ENCODE measurements at regions not wholly inside any gene's neighbourhood (a gene's known extent, or its start where the extent isn't known, plus 50 kb on each side); places are given as distances from the start of the nearest gene placed in this dataset.
A peak's percentile ranks its signal among the peaks of the same experiment; 100 is the strongest.

DNA sequence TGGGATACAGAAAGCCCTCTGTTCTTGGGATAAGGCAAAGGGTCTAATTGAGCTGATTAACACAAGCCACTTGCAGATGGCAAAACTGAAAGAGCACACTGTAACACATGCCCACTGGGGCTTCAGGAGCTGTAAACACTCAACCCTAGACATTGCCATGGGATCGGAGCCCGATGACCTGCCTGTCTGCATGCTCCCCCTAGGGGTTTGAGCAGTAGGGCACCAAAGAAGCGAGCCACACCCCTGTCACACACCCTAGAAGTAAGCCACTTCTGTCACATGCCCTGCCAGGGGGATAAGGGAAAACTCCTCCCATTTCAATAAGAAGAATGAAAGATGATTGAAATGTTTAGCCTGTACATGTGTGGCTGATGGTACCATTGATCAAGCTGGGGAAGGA, 81.3 kb upstream of the IRX6 start:
- no peak for DNase-seq

DNA sequence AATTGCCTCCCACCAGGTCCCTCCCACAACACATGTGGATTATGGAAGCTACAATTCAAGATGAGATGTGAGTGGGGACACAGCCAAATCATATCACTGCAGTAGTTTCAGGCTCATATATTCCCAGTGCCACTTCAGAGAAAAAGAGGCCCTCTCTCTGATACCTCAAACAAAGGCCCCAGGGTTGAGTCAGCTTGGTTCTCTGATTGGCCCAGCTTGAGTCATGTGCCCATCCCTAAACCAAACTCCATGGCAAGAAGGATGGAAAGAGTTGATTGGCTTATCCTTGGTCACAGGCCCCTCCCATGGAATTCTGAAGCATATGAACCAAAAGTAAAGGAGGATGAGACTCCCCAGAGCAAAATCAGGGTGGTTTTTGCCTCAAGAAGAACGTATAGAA, 75.9 kb upstream of the IRX6 start:
- DNase-seq = no peak

DNA sequence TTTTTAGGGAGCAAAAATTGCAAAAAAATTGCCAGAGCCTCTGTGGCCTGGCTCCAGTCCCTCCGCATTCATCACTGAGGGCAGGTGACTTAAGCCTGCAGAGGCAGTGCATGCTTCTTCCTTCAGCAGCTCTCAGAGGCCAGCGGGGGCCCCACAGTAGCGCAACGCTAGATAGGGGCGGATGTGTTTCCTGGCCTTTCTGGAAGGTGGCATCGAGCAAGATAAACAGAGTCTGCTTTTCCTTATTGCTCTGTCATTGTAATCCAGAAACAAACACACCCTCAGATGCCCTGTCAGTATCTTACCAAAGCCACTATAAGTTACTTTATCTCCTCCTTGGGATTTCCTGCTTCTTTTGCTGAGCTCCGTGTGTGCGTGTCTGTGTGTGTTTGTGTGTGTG, 75.5 kb upstream of the IRX6 start:
- DNase-seq = no peak

DNA sequence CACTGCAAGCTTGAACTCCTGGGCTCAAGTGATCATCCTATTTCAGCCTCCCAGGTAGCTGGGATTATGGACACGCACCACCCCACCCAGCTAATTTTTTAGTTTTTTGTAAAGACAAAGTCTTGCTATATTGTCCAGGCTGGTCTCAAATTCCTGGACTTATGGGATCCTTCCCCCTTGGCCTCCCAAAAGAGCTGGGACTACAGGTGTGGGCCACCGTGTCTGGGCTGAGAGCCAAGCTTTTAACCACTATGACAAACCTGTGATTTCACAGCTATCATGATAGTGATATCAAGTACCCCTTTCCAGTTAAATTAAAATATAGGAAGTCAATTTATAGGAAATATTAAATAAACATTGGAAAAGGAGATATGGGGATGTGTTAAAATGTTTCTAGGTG, 74.6 kb upstream of the IRX6 start:
- no peak for DNase-seq

DNA sequence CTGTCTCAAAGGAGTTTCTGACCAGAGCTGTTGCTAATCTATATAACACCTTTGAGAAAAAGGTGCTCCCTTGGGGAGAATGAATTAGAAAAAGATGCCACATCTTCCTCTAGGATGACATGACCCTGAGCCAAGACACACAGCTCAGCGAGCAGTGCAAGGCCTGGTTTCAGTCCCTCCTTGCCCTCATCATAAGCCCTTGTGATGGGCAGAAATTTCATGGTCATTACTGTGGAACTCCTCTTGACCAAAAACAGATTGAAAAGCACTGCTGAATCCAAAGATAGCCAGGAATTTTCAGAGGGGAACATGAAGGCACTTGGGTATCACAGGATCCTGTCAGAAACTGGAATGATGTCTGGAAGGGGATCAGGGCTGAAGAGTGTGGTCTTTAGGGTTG, 74.1 kb upstream of the IRX6 start:
- no peak for DNase-seq

DNA sequence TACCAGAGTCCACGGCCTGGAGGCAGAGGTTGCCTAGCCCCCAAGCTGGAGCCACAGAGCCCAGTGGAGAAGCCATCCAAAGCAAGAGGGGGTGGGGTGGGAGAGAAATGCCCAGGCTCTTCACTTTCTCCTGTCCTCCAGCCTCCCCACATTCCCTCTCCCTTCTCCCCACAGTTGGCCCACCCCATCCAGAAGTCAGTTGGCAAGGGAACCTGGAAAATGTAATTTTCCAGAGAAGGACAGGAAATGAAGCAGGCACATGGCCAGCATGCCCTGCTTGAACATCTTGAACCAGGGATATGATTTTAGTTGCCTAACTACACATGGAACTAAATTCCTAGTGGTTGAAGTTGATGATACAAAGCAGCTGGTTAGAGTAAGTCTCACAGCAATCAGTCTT, 73.3 kb upstream of the IRX6 start:
- no peak for DNase-seq

DNA sequence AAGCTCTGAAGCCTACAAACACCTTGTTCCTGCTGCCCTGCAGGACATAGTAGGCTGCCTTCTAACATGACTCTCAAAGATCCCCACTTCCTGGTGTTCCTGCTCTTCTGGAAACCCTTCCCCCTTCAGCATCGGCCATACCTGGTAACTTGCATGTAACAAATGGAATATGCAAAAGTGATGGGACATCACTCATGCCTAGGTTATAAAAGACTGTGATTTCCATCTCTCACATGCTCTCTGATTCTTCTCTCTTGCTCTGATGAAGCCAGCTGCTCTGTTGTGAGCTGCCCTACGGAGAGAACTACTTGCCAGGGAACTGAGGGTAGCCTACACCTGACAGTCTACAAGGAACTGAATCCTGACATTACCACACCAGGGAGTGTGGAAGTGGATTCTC, 72.9 kb upstream of the IRX6 start:
- DNase-seq = no peak

DNA sequence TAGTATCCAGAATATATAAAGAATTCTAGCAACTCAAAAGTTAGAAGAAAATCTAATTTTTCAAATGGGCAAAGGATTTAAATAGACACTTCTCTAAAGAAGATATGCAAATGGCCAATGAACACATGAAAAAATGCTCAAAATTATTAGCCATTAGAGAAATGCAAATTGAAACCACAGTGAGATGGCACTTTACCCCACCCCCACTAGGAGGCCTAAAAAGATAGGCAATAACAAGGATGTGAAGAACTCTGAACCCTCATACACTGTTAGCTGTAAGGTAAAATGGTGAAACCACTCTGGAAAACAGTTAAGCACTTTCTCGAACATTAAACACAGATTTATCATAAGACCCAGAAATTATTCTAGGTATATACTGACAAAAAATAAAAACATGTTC, 71.4 kb upstream of the IRX6 start:
- no peak for DNase-seq

DNA sequence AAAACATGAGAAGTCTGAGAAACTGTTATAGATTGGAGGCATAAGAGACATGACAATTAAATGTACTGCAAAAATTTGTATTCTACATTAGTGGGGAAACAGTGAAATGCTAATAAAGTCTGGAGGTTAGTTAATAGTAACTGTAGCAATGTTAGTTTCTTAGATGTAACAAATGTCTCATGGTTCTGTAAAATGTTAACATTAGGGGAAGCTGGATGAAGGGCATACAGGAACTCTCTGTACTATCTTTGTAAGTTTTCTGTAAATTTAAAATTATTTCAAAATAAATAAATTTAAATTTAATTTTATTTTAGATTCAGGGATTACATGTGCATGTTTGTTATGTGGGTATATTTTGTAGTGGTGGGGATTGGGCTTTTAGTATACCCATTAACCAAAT, 70.0 kb upstream of the IRX6 start:
- no peak for DNase-seq

DNA sequence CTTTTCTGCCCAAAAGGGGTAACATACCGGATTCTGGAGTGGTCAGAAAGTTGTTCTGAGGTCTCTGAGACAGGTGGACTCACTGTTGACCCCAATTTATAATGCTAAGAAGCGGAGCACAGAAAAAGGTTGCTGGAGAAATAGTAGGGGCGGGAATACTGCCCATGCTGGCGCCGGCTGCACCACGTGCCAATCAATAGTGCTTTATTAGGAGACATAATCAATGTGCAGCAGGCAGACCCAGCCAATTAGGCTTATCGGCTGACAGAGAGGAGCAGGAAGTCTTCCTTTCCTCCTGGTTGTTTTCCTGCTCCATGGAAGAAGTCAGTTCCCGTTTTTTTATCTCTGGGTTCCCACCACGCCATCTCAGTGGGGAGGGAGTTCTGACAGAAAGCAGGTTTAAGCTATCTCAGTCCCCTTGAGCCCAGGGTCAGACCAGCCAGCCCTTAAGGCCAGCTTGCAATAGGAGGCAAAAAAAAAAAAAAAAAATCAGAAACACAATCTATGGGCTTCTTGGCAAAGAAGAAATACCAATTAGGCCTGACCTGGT, 68.2 kb upstream of the IRX6 start:
- DNase-seq = no peak

DNA sequence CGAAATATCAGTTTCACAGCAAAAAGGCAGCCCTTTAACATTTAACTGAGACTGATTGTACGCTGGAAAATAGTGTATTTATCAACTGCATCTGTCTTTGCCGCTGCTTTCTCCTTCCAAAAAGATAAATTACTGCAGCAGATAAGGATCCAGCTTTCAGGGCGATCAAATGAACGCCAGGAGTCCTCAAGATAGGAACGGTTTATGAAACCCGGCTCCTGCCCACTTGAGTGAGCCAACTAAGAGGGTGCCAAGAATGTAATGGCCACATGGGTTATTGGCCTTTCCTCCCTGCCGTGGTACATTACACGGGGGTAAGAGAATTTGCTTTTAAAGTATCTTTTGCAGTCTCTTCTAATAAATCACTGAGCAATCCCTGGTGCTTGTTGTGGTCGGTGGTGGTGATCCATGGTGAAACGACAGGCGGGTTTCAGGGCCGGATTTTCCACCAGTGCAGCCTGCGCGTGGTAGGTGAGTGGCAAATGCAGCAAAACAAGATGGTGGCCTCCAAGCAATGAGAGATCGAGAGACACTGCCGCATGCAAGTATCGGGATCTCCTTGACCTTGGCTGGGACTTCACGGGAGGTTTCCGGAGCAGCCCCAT, 67.5 kb upstream of the IRX6 start:
- DNase-seq = no peak

DNA sequence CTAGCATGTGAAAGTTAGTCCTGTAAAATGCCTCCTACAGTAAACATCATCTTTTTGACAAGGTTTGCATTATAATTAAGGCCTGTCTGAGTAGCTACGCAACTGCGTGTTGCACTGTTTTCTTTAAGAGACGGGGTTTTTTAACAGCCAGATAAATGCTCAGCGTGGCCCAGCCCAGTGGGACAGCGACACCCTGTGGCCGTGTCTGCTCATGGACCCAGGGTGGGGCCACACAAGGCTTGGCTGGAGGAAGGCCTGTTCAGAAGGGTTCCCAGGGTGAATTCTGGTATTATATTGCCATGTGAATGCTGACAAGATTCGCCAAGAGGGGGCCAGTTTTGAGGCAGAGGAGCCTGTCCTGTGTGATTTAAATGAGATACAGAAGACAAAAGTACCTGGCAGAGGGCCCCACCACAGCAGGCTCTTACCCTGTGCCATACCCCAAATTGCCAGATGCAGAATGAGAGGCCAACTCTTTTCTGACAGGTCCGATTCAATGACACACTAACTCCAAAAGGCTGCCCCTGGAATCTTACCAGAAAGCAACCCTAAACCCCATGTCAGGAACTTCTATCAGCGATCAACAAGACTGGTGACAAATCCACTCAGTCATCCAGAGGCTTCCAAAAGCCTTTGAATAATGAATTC, 65.9 kb upstream of the IRX6 start:
- DNase-seq = peak; percentile 47 to 55

DNA sequence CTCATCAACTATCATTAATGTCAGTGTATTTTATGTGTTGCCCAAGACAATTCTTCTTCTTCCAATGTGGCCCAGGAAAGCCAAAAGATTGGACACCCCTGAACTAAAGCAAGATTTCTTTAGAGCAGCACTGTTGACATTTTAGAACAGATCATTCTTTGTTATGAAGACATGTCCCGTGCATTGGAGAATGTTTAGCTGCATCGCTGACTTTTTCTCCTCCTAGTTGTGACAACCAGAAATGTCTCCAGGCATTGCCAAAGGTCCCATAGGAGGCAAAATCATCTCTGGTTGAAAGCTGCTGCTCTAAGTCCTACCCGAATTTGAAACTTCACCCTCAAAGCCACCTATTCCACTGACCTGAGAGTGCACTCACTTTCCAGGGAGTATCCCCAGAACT, 62.7 kb upstream of the IRX6 start:
- DNase-seq = no peak

DNA sequence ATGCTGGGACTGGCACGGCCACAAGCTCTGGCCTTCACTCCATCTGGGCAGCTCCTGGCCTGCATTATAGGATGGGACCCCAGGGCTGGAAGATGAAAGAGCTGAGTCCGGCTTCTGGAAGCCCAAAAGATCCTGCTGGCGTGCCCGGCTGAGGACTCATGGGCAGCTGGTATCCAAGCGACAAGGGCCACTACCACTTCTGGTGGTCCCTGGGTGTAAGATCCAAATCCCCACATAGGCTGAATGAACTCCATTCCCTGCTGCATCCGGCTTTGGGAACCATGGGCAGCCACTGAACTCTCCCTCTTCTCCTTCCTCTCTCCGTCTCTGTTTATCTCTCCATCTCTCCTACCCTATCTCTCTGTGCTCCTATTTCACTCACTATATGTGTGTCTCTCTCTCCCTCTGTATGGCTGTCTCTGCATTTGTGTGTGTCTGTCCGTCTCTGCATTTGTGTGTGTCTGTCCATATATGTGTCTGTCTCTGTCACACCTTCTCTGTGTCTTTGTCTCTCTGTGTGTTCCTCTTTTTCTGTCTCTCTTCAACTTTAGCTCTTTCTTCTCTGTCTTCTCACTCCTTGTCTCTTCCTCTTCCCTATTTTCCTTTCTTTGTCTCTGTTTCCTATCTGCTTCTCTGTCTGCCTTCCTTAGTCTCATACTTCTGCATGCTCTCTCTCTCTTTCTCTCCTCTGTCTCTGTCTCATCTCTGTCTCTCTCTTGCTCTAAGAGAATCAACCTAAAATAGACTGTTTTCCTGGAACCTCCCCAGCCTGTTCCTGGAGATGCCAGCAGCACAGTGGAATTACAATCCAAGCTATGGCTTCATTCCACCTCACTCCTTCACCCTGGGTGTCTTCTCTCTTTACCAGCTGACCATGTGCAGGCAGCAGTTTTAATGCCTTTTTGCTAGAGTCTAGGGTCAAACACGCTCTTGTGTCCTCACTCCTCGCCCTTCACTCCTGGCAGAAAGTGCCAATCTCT, 60.4 kb upstream of the IRX6 start:
- DNase-seq = no peak

DNA sequence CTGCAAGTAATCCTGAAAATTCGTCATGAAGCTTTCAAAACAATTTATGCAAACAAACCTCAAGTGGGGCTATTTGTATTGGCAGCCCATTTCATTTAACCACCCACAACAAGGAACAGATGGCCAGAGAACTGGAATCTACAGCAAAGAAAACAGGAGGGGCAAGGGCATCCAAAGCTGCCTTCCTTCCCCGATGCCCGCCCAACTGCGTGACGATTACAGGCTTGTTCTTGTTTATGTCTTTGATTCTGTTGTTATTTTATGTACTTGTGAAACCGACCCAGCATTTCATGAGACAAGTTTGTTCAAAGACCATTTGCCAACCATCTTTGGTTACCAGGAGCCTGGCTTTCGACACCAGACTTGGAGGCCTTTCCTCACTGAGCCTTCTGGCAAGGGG, 59.1 kb upstream of the IRX6 start:
- DNase-seq = no peak

DNA sequence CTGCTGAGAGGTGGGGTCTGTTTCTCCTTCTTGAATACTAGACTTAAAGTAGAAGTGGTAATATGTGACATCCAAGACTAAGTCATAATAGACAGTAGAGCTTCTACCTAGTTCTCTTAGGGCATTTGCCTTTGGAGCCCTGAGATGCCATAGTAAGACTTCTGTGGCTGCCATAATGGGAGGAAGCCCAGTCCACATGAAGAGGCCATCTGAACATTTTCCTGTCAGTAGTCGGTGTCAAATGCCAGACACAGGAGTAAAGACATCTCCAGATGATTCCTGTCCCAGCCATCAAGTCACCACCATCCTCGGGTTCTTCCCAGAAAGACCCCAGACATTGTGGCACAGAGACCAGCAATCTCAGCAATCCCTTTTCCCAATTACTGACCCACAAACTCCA, 58.1 kb upstream of the IRX6 start:
- no peak for DNase-seq

DNA sequence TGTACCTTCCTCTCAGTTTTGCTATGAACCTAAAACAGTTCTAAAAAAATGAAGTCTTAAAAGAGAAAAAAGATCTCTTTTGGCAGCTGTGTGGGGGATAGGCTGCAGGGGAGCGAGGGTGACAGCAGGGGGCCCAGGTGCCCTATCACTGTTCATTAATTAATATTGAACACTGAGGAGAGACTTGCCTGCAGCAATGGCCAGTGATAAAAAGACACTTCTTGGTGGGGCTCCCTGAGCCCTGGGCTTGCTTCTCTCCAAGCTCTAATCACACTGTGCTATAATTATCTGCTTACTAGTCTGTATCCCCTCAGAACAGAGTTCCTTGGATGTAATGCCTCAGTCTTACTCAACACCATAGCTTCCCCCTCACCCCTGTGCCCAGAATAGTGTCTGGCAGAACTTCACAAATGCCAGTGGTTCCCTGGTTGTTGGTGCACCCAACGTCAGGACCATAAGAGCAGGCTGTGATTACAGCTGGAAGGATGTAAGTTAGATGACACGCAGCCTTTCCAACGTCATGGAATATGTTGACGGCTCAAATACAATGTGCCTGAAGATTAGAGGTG, 52.0 kb upstream of the IRX6 start:
- DNase-seq = no peak

DNA sequence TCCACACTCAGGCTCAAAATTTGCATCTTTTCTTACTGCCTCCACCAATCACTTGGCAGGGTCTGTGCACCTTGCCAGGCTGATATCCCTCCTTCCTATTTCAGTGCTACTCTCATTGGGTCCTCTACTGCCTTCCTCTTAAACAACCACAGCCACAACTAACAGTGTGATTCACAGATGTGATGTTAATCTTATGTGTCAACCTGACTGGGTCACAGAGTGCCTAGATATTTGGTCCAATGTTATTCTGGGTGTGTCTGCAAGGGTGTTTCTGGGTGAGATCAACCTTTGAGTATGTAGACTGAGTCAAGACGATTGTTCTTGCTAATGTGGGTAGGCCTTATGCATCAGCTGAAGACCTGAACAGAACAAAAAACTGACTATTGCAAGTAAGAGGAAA, 51.3 kb upstream of the IRX6 start:
- no peak for DNase-seq

DNA sequence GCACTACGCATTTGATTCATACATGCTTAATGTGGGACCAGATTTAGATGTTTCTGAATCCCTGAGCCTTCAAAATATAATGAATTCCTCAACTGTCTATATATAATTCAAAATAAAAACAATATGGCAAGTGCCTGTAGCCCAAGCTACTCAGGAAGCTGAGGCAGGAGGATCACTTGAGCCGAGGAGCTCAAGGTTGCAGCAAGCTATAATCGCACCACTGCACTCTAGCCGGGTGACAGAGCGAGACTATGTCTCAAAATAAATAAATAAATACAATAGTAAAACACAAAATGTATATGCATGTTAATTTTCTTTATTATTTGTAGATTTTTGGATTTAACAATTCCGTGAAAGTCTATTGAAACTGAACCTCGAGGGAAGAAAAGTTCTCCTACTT, 50.6 kb upstream of the IRX6 start:
- DNase-seq = no peak

DNA sequence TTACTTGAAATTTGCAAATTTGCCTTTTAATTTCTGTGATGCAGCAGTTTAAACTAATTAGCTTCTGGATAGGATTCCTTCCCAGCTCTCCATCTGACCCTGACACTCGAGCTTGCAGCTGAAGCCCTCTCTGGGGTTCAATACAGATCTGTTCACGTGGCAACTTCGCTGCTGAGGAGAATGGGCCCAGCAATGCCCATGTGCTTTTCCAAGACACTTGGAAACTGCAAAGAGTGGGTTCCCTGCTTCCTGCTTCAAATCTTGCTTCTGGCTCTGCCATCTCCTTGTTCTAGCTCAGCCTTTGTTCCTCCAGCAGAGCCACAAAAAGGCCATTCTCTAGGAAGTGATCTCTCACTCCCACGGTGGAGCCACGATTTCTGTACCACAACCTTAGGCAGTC, 50.0 kb upstream of the IRX6 start:
- no peak for DNase-seq

All from stimulated activated CD4-positive, alpha-beta T cell treated with anti-CD3 and anti-CD28 coated beads, Interleukin-2, amount 100 ng/mL, for 48 hours (primary cell).